Endometrium (tissue), 2 donors: ENCODE measurements at regions not wholly inside any gene's neighbourhood (a gene's known extent, or its start where the extent isn't known, plus 50 kb on each side); places are given as distances from the start of the nearest gene placed in this dataset.

Experiments used
- FAIRE-seq: peaks from 2 replicates; lab custom pipeline; 2012; peaks lifted over from hg19 to GRCh38; lab: Jason Lieb, UNC
- donor health status: control.
- donor health status: control.

DNA sequence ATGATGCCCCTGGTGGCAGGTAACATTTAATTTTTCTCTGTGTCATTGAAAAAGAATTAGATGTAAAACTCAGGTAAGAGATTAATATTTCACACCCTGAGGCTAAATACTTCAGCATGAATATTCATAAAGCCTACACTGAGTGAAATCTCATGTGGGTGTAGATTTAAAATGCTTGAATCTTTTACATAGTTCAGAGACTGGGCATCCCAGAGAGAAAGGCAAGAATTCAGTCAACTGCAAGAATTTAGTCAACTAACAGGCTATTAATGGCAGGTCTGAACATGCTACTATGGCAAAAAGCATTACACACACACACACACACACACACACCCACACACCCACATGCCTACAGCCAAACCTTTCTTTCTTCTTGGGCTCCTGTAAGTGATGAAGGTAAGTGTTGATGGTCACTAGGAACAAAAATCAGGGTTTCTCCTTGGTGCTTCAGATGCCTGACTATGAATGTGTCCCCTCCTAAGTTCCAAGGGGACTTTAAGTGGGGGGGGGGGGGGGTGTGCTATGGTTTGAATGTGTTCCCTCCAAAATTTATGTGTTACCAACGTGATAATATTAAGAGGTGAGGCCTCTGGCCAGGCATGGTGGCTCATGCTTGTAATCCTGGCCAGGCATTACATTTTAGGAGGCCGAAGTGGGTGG lies 63.7 kb upstream of the PSMD7 start:
- FAIRE-seq = no peak

DNA sequence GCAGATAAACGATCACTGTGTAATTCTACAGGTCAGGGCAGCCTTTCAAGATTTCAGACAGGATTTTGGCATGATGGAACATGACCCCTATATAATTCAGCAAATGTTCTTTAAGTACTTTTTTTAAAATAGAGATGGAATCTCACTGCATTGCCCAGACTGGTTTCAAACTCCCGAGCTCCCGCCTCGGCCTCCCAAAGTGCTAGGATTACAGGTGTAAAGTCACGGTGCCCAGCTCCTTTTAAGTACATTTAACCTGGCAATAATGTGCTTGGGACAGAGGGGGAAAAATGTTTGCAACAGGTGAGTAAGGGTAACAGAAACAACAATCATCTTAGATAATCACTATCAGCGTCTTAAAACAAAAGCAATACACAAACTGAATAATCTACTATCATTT lies 66.5 kb upstream of the PSMD7 start:
- FAIRE-seq = no peak

DNA sequence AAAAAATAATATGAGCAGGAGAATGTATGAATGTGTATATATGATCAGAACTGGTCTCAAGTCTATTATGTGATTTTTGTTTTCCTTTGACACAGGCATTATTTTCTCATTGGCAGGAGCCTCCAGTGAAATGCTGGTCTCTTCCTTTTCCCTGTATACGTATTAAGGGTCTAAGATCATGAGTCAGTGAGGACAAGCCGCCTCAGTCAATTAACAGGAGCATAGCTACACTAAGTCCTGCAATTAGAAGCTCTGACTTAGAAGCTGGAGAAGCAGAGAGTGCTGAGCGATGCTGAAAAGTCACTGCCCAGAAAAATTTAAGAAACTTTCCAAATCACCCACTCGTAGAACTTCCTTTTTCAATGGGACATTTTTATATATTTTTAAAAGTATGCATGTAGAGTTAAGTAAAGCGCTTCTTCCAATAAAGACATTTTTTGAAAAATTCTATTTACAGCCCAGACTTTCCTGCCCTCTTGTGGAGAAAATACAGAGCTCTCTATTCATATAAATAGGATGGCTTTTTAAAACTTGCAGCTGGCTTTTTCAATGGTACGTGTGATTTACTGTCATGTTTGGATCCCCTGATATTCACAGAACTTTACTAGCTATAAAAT lies 70.2 kb upstream of the PSMD7 start:
- FAIRE-seq = peak; percentile 29

DNA sequence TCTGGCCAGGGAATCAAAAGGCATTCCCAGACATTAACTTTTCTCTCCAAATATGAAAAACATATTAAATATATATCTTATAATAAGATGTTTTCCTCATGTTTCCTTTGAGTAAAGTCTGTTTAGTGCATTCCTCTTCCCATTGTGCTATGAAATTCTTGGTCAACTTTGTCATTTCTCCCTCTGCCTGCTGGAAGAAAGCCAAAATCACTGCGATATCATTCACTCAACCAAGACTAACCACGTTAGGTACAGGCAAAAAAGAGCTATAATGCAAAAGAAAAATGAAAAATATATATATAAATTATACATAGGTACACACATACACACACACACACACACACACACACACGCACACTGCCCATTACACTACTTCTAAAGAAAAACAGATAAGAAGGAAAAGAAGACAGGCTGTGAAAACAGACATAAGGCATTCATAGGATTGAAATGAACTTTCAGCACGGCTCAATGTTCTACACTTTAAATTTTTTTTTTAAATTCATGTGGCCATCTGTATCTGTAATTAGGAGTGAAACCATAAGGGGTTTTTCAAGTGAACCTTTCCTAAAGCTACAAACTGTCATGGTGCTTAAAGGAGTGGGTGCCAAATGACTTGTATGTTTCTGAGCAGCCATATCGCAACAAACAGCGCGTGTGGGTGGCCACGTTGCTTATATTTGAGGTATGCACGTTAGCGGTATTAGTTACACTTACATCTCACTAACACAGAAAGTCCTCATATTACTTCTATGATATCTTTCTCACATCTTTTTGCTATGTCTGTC lies 71.6 kb upstream of the PSMD7 start:
- no peak for FAIRE-seq

DNA sequence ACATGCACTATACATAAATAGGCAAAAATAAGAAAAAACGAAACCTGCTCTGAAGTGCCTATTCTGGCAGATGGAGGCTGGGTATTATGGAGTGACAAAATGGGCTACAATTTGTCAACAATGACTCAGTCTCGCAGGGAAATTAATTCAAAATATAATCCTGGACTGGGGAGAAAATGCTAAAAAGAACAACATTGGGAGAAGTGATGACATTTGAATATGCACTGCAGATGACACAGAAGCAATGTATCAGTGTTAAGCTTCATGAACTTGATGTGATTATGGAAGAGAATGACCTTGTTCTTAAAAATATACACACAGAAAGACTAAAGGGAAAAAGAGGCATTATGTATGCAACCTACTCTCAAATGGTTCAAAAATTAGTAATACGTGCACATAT lies 74.8 kb upstream of the PSMD7 start:
- FAIRE-seq = no peak

DNA sequence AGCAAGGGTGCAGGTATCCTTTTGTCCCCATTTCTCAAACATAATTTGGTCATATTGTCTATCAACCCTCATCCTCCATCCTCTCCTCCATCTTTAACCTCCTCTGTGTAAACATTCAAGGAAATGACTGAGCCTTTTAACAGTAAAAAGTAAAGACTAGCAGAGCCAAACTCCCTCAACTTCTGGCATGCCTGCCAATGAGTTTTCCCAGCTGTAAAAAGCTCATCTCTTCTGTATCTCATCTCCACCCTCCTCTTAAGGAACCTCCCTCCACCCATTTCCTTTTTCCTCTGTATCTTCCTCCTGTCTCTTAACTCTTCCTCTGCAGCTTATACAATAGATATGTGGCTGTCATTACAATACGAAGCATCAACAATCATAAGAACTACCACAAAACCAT lies 76.9 kb upstream of the PSMD7 start:
- FAIRE-seq = no peak

DNA sequence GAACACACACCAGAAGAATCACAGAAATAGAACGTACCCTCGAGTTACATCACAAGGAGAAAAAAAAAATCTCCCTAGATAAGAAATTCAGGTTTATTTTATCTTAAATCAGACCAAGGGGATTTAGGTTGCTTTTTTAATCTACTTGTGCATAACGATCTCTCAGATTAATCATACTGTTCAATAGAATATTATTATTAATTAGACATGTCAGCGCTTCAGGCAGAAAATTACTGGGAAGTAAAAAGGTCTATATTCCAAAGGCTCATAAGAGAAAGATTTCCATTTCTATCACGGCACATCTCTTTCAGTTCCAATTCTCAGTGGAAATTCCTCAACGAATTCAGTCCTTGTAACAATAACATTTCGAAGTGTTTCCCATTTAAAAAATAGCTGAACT lies 77.7 kb upstream of the PSMD7 start:
- FAIRE-seq = no peak

DNA sequence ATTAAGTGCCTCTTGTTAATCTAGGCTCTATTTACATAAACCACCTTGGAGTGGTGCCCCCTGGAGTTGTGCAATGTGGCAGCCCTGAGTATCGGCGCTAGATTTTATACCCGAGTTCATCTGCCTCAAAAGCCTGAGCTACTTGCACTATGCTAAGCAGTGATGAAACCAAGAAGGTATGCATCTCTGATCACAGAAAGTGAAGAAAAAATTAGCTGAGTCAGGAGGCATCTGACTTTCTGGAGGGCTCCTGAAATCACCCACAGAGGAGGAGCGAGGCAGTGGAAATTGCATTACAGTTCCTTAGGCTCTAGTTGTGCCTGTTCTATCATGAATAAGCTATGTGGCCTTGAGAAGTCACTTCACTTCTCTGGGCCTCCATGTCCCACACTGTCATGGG lies 80.3 kb upstream of the PSMD7 start:
- no peak for FAIRE-seq

DNA sequence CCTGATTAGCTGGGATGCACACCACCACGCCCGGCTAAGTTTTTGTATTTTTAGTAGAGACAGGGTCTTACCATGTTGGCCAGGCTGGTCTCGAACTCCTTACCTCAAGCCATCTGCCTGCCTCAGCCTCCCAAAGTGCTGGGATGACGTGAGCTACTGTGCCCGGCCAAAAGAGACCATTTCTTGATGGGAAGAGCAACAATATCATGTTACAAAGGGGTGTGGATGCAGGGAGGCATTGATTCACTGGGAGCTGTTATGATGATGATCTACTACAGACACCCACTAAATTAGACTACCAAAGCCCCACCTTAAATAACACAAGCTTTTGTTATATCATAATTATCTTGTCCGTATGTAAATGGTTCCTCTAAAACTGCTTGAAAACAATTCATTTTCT lies 81.4 kb upstream of the PSMD7 start:
- FAIRE-seq = no peak

DNA sequence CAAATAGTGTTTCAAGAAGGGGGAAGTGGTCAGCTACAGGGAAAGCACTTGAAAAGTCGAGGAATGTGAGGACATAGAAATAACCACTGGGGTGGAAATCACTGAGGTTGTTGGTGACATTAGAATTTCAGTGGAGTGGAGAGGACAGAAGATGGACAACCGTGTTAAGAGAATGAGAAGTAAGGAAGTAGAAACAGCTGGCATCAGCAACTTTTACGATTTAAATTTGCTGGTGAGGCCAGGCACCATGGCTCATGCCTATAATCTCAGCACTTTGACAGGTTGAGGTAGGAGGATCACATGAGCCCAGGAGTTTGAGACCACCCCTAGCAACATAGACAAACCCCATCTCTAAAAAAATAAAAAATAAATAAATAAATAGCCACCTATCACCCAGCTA lies 83.2 kb upstream of the PSMD7 start:
- FAIRE-seq = no peak

DNA sequence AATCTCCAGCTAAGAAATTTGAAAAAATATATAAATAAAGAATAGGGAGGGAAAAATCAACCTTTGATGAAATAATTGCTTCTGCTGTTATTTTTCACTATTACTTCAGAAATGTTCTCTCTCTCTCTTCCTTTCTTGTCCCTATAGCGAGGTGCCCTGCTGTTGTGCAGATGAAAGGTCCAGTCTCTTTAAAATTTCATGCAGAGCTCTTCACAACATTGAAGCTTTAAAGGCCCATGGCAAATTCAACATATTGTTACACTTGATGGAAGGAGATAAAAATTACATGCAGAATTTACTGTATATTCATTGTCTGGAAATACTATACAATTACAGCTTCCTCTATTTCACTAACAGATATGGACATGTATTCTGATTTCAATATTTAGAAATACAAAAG lies 86.4 kb upstream of the PSMD7 start:
- no peak for FAIRE-seq

DNA sequence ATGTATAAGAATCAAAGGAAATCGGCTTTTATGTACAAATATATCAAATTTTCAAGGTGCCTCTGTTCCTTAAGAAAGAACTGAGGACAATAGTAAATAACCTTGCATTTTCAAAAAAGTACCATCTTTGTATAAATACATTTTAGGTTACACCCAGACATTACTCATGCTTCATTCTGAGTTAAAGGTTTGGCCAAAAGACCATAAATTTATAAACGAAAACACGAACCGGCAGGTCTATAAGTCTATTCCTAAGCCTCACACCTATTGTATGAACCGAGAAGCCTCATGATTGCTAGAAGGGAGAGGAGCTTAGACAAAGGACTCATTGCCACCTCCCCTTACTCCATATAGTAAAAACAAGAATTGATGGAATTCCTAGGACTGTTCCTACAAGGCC lies 94.6 kb upstream of the PSMD7 start:
- no peak for FAIRE-seq

DNA sequence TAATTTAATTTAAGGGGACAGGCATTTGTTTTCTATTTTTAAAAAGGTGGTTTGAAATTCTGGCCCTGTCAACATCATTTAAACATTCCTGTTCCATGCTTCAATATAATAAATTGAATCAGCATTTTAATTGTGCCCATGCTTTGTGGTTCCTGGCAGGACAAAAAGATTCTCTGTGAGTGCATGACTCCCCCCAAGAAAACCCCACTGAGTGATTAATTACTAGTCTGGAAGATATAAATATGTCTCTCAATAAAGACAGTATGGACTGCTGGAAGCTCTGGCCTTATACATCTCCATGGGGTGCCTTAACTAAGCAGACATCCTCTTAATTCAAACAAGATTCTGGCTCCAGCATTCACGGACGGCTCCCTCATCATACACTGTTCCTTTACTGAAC lies 95.0 kb upstream of the PSMD7 start:
- no peak for FAIRE-seq

DNA sequence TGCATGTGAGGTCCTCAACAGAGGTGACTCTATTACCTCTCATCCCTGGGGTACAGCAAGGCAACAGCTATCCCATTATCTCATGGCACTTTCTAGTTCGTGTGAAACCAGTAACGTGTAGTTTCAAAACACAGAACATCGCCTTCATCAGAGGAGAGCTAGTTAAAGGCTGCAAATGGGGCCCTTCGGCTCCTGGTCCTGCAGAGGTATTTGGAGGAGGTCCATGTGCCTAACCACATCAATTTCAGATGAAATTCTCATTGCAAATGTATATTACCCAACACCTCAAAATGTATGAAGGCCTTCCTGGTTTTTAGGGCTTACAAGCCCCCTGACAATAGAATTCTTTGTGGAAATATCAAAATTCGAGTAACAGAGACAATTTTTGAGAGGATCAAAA lies 95.7 kb upstream of the PSMD7 start:
- no peak for FAIRE-seq

DNA sequence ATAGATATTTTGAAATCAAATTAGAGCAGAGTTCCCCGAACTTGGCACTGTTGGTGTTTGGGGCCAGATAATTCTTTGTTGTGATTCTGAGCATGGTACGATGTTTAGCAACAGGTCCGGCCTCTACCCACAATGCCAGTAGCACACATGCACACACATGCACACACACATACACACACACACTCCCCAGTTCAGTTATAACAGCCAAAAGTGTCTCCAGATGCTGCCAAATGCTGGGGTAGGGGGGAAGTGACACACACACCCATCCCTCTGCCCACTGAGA lies 96.8 kb upstream of the PSMD7 start:
- no peak for FAIRE-seq

DNA sequence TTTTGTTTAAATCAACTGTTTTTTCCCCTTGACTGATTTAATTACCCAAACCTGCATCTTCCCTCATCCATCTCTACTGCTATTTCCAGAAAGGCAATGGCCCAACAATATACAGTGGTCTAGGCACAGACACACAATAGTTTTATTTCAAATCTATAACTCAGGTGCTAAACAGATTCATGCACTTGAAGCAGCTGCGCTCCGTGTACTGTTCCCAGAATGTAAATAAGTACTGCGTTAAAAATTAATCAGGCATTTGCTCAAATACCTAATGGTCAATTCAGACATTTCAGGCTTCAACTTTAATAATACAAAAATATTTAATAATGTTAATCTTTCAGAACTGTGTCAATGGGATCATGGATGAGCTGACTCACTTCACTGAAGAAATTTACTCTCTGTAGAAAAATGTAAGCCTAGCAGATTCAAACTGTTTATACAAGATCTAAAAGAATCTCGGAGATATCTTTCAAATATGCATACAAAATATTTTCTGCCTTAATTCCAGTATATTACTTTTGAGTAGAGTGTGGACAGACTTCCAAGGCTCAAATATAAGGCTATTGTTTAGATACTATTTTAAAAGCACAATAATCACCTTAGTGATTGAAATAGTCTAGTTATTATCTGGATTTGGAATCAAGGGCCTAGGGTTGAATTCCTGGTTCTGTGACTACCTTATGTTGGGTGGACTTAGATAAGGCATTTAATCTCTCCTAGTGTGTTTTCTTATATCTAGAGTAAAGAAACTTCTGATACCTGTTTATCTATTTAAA lies 97.4 kb upstream of the PSMD7 start:
- no peak for FAIRE-seq

DNA sequence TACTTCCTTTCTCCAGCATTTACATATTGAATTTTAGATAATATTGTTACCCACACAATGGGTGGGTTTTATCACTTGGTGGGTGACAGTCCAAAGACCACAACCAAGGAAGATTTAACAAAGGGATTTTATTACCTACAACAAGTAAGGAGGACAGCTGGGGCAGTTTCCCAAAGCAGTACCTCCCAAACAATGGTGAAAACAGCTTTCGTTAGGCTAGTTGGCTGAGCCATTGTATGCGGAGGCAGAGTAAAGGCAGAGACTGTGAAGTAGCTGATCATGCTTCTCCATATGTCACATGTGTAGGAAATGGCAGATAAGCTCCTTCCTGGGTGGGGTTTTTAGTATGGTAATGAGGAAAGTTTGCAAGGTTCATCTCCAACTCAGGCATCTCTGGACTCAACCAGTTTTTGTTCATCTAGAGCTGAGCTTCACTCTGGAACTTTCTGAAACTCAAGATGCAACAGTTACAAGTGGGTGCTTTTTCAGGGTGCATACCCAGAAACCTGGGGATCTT lies 104.3 kb upstream of the PSMD7 start:
- FAIRE-seq = no peak

DNA sequence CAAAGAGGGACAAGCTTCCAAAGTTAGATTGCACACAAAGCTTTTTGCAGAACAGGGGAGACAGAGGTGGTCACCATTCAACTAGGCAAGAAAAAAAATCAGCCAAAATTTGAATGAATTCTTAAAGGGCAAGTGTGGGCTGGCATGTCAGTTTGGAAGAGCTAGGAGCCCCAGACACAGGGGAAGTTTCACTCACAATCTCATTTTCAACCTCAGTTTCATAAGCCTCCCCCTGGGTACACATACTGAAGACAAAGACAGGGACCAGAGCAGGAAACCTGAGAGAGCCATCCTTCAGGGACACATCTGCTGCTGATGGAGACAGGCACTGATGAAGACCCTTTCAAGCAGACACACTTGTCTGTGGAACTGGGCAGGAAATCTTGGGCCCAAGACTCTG lies 106.3 kb upstream of the PSMD7 start:
- FAIRE-seq = no peak

DNA sequence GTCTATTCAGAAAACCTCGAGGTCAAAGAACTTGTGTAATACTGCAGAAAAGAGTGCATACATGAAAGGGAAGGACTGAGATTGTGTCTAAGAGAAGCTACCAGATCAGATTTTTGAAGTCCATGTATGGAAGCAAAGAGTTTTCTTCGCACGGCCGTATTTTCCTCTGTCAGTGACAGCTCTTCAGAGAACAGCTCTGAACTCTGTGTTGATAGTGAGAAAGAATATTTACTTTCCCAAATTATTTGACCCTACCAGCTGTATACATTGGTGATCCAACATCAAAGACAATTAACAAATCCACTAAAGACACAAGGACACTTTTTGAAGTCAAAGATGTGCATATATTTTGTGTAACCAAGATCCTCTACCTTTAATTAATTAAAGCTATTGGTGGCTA lies 107.8 kb upstream of the PSMD7 start:
- FAIRE-seq = no peak

DNA sequence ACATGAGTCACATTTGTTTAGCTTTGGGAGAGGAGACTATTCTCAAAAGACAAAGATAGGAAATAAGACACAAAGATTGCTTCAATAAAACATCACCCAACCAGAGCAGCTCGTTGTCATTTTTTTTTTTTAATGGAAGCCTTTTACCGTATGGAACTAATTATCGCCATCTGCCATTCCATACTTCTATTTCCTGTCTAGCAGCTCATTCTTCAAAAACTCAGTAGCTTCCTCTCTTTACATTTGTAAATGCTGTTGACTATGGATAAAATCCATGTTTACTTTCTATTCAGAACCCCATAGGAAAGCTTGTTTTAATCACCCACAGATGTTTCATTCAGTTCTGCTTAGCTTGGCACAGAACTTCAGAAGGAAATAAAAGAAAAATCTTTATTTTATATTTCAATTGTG lies 110.0 kb upstream of the PSMD7 start:
- FAIRE-seq = peak; percentile 92

DNA sequence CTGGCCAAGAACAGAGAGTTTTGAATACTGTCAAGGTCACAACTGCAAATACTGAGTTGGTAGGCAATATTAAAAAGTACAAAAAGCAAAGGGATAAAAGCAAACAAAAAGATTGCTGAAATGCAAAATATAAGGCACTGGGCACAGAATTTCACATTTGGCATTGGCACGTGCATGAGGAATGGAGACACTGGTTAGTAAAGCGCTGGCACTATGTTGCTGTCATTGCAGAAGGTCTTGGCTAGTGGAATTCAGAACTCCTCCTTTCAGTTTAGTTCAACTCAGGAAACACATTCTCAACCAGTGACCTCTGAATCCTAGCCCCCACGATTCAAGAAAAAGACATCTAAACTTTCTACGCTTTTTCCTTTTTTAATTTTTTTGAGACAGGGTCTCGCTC lies 111.8 kb upstream of the PSMD7 start:
- no peak for FAIRE-seq

DNA sequence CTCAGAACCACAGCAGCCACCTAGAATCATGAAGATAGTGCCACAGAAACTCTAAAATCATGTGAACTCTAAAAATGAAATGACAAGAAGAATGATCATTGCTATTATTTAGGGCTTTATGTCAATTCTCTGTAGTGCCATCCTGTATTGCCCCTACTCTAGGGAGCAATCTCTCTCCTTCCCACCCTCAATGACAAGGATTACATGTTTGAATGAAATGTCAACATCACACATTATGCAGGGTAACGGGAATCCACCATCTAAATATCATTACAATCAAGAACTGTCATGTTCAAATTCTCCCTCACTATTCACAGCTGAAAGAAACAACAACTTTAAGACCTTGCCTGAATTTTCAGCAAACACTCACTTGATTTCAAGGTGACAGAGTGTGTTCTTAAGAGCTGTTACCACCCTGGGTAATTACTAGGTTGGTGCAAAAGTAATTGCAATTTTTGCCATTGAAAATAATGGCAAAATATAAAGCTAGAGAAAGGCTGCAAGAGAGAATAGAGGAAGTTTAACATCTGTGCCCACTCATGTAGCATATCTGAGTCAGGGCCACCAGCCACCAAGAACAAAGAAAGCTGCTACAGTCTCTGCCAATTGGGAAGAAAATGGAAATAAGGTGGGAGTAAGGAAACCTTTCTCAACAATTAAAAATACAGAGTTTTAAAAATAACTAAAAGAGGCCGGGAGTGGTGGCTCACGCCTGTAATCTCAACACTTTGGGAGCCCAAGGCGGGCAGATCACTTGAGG lies 112.8 kb upstream of the PSMD7 start:
- no peak for FAIRE-seq
